ENCODE measurements at regions not wholly inside any gene's neighbourhood (a gene's known extent, or its start where the extent isn't known, plus 50 kb on each side); places are given as distances from the start of the nearest gene placed in this dataset.

DNA sequence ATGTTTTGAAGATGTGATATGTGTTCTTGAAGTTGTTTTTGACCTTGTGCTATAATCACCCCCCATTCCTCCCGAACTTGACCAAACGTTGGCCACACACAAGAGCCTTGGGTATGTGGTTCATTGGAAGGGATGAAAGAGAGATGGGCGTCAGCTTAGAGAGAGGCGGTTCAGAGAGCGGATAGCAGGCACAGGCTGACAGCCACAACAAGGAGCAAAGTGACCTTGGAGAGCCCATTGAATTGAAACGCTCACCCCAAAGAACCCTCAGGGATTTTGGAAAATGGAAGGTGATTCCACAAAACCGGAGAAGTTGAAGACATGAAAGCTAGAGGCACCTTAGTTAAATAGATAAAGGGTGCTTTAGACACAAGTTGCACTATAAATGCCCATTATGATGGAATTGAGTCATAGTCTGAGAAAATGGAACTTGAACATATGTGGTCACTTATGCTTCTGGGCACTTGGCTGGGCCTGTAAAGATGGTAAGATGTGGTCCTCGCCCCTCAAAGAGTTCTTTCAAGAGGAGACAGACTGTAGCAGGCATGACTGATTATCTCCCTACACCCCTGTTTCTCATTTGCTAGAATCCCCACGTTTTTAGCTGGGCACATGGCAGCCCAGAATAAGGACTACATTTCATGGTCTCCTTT is 188.5 kb upstream of the HAAO start:
- Histone ChIP-seq H3K27me3 (ENCODE audit: control insufficient read depth, insufficient read depth, low read length) (no peaks in the 10 kb centered on the region), H3K9me3 (ENCODE audit: control insufficient read depth, insufficient read depth, low read depth, low read length) (no peaks in the 10 kb centered on the region), H3K36me3 (ENCODE audit: control insufficient read depth, insufficient read depth, low read length) (no peaks in the 10 kb centered on the region), H3K27ac (ENCODE audit: insufficient read depth, low read length) (no peak overlapping the region), H3K79me2 (ENCODE audit: control insufficient read depth, insufficient read depth, low read length) (no peaks in the 10 kb centered on the region), H3K4me2 (ENCODE audit: extremely low read depth, insufficient read depth, low read length) (no peak overlapping the region), H4K20me1 (ENCODE audit: control insufficient read depth, extremely low read depth, insufficient read depth, low read length) (no peaks in the 10 kb centered on the region), H2AFZ (ENCODE audit: low read length) (no peak overlapping the region), H3K4me3 (replicated peaks in 1 of 4; ENCODE audit: control extremely low read depth in 1 of 4, insufficient read depth in 1 of 4, low read depth in 3 of 4, low read length in 4 of 4) (no peak overlapping the region), H3K4me1 (ENCODE audit: control insufficient read depth, extremely low read depth, insufficient read depth, low read length) (no peaks in the 10 kb centered on the region), H3K9ac (ENCODE audit: insufficient read depth, low read length) (no peak overlapping the region)
- no peak for DNase-seq (ENCODE audit: low read depth in 2 of 2)
- TF ChIP-seq, protein P1, sequence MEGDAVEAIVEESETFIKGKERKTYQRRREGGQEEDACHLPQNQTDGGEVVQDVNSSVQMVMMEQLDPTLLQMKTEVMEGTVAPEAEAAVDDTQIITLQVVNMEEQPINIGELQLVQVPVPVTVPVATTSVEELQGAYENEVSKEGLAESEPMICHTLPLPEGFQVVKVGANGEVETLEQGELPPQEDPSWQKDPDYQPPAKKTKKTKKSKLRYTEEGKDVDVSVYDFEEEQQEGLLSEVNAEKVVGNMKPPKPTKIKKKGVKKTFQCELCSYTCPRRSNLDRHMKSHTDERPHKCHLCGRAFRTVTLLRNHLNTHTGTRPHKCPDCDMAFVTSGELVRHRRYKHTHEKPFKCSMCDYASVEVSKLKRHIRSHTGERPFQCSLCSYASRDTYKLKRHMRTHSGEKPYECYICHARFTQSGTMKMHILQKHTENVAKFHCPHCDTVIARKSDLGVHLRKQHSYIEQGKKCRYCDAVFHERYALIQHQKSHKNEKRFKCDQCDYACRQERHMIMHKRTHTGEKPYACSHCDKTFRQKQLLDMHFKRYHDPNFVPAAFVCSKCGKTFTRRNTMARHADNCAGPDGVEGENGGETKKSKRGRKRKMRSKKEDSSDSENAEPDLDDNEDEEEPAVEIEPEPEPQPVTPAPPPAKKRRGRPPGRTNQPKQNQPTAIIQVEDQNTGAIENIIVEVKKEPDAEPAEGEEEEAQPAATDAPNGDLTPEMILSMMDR (conservative IDR thresholded peaks at IDR 0.05 in 1 of 2, IDR thresholded peaks at IDR 0.05 in 1 of 2; ENCODE audit: low read depth in 1 of 2, low read length in 2 of 2): no peak
- no peak for TF ChIP-seq EZH2 (IDR thresholded peaks at IDR 0.05; ENCODE audit: low read length, missing control alignments)

GRCh38 chr2:42979870-42980763 is 187.7 kb upstream of the HAAO start:
- no peak overlapping the region for H2AFZ ChIP-seq (ENCODE audit: low read length)
- H3K27ac ChIP-seq (ENCODE audit: insufficient read depth, low read length): no peak overlapping the region

GRCh38 chr2:42979416-42979869 is 187.1 kb upstream of the HAAO start:
- H3K9me3 ChIP-seq (ENCODE audit: control insufficient read depth, insufficient read depth, low read depth, low read length): no peaks in the 10 kb centered on the region
- no peaks in the 10 kb centered on the region for H3K27me3 ChIP-seq (ENCODE audit: control insufficient read depth, insufficient read depth, low read length)
- peaks cover 10% of the 10 kb centered on the region for H3K4me1 ChIP-seq (ENCODE audit: control insufficient read depth, extremely low read depth, insufficient read depth, low read length)
- TF ChIP-seq EZH2 (IDR thresholded peaks at IDR 0.05; ENCODE audit: low read length, missing control alignments): no peak
- TF ChIP-seq, protein P1 (conservative IDR thresholded peaks at IDR 0.05 in 1 of 2, IDR thresholded peaks at IDR 0.05 in 1 of 2; ENCODE audit: low read depth in 1 of 2, low read length in 2 of 2): no peak
- no peak overlapping the region for H3K4me2 ChIP-seq (ENCODE audit: extremely low read depth, insufficient read depth, low read length)
- no peak overlapping the region for H2AFZ ChIP-seq (ENCODE audit: low read length)
- no peaks in the 10 kb centered on the region for H3K36me3 ChIP-seq (ENCODE audit: control insufficient read depth, insufficient read depth, low read length)
- no peaks in the 10 kb centered on the region for H4K20me1 ChIP-seq (ENCODE audit: control insufficient read depth, extremely low read depth, insufficient read depth, low read length)
- no peaks in the 10 kb centered on the region for H3K79me2 ChIP-seq (ENCODE audit: control insufficient read depth, insufficient read depth, low read length)
- H3K4me3 ChIP-seq (replicated peaks in 1 of 4; ENCODE audit: control extremely low read depth in 1 of 4, insufficient read depth in 1 of 4, low read depth in 3 of 4, low read length in 4 of 4): no peak overlapping the region
- DNase-seq (ENCODE audit: low read depth in 2 of 2): no peak
- H3K9ac ChIP-seq (ENCODE audit: insufficient read depth, low read length): no peak overlapping the region
- no peak overlapping the region for H3K27ac ChIP-seq (ENCODE audit: insufficient read depth, low read length)

More at GRCh38 chr2:42979870-42980763, 187.7 kb upstream of the HAAO start:
- Histone ChIP-seq H3K4me1 (ENCODE audit: control insufficient read depth, extremely low read depth, insufficient read depth, low read length) (peaks cover 5% of the 10 kb centered on the region), H3K4me3 (replicated peaks in 1 of 4; ENCODE audit: control extremely low read depth in 1 of 4, insufficient read depth in 1 of 4, low read depth in 3 of 4, low read length in 4 of 4) (no peak overlapping the region), H4K20me1 (ENCODE audit: control insufficient read depth, extremely low read depth, insufficient read depth, low read length) (no peaks in the 10 kb centered on the region), H3K79me2 (ENCODE audit: control insufficient read depth, insufficient read depth, low read length) (no peaks in the 10 kb centered on the region), H3K36me3 (ENCODE audit: control insufficient read depth, insufficient read depth, low read length) (no peaks in the 10 kb centered on the region), H3K9ac (ENCODE audit: insufficient read depth, low read length) (no peak overlapping the region), H3K9me3 (ENCODE audit: control insufficient read depth, insufficient read depth, low read depth, low read length) (no peaks in the 10 kb centered on the region), H3K4me2 (ENCODE audit: extremely low read depth, insufficient read depth, low read length) (no peak overlapping the region), H3K27me3 (ENCODE audit: control insufficient read depth, insufficient read depth, low read length) (no peaks in the 10 kb centered on the region)
- DNase-seq (ENCODE audit: low read depth in 2 of 2): no peak
- TF ChIP-seq, protein P1 (conservative IDR thresholded peaks at IDR 0.05 in 1 of 2, IDR thresholded peaks at IDR 0.05 in 1 of 2; ENCODE audit: low read depth in 1 of 2, low read length in 2 of 2): no peak
- TF ChIP-seq EZH2 (IDR thresholded peaks at IDR 0.05; ENCODE audit: low read length, missing control alignments): no peak

Data from fibroblast of lung (primary cell).